SH-SY5Y (cell line): ENCODE measurements at regions not wholly inside any gene's neighbourhood (a gene's known extent, or its start where the extent isn't known, plus 50 kb on each side); places are given as distances from the start of the nearest gene placed in this dataset.

Source experiments
- GATA2 ChIP-seq: IDR thresholded peaks from 2 replicates; pipeline ENCODE4 v1.6.1; 2011; ENCODE audit warnings: mild to moderate bottlenecking, low read depth, low read length
- GATA3 ChIP-seq: IDR thresholded peaks from 2 replicates; pipeline ENCODE4 v1.6.1; 2011; ENCODE audit warnings: low read depth, mild to moderate bottlenecking, low read length, moderate library complexity

DNA sequence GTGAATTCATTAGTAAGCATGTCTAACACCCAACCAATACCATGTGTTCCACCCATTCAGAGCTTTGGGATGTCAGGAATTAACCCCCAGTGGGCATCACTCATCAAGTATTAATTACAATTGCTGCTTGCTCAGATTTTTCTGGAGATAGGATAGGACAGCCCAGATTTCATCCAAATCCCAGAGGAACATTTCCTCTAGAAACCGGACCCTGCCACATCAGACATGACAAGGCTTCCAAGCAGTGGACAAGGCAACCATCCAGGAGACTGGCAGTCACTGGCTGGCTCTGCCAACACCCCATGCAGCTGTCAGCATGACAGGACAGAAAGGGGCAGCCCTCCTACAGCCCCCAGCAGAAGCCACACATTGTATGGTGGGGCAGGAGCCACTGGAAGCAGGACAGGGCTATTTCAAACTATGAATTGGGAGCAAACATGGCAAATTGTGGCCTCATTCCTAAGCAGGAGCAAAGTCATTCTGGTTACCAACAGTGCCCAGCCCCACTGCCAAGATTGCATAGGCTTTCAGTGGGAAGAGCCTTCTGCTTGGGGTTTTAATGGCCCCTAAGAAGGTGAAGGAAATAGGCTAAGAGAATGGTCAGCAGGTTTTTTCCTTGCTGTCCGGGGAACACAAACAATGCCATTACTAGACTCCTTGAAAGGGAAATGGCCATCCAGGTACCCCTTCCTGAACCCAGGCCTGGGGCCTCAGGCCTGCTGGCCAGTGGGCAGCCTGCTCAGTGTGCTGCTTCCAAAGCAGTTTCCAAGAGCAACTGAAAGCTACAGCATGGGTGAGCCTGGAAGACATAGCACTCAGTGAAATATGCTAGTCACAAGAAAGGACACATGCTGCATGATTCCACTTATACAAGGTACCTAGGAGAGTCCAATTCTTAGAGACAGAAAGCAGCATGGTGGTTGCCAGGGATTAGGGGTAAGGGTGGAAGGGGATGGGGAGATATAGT is 294.7 kb upstream of the SLC30A5 start:
- TF ChIP-seq GATA3: no peak
- no peak for TF ChIP-seq GATA2
